Effector CD4-positive, alpha-beta T cell (primary cell): ENCODE measurements at regions not wholly inside any gene's neighbourhood (a gene's known extent, or its start where the extent isn't known, plus 50 kb on each side); places are given as distances from the start of the nearest gene placed in this dataset.

ENCODE experiments used
- DNase-seq: peaks from one replicate; pipeline ENCODE4 v3.0.0-alpha.2; 2020

- DNase-seq: no peak
Observed at GRCh38 chr4:81921751-81922159, 450.0 kb upstream of the RASGEF1B start.

DNA sequence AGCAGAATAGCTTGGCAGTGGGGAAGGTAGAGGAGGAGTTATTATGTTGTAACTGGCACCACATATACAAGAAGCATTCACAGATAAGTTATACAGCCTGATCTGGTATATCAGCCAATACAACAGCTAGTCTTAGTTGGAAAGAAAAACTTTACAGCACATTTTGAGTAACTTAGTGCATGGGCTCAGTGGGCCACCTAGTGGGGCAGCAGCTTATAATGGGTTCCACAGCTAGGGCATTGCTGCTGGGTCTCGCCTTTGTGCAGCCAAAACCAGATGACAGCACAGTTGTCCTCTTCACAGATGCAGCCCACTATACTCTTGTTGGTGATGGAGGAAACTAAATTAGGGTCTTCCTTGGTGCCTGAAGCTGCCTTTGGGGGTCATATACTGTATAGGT is 448.1 kb upstream of the RASGEF1B start:
- DNase-seq: no peak

- no peak for DNase-seq
Observed at GRCh38 chr4:81919223-81919622, 447.5 kb upstream of the RASGEF1B start.

GRCh38 chr4:81915430-81915829 is 443.7 kb upstream of the RASGEF1B start:
- DNase-seq: no peak

DNA sequence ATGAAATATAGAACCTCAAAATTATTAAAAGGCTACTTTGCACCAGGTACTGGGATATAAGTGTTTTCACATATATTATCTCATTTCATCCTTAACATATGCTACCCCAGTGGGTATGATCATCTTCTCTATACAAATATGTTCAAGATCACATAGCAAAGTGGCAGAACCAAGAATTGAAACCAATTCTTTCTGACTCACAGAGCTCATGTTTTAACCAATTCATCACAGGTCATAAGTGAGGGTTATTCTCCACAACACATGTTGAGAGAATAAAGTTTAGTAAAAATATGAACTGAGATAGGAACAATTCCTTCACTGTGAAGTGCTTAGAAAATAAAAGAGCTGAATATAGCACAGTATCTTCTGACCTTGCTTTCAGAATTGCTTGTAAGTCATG is 442.9 kb upstream of the RASGEF1B start:
- DNase-seq: no peak

- DNase-seq: peak; percentile 33
Observed at GRCh38 chr4:81913427-81913879, 441.7 kb upstream of the RASGEF1B start.

- DNase-seq: no peak
Observed at GRCh38 chr4:81912376-81913030, 440.8 kb upstream of the RASGEF1B start.

DNA sequence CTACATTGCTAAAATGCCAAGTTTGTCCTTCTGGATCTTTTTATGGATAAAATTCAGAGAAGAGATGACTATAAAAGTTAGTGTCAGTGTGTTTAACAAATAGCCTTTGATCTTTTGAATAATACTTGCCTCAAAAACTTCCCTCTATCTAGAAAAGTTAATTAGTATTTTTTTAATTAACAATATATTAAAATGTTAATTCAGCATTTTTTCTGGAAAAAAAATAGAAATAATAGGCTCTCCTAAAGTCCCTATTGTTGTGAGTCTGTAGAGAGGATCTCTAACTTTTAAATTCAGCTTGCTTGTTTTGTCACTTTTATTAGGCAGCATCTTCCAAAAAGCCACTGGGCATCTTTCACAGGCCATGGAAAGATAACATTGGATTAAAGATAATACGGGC is 435.2 kb upstream of the RASGEF1B start:
- DNase-seq: no peak

DNA sequence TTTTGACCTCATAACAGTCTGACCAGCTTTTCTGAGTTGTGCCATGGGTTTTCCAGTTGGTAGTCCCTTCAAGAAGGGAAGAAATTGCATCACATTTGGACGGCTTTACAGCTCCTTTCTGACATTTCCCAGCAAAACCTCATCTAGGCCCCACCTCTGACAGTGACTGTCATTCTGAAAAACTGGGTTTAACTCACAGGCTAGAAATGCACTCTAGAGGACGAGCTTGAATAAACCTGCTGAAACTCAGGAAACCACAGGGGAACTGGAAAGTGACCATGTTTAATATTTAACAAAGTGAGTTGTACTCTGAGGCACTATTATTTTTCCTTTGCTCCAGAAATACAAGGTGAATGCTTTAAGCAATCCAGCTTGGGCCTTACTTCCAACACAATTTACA is 434.3 kb upstream of the RASGEF1B start:
- no peak for DNase-seq

DNA sequence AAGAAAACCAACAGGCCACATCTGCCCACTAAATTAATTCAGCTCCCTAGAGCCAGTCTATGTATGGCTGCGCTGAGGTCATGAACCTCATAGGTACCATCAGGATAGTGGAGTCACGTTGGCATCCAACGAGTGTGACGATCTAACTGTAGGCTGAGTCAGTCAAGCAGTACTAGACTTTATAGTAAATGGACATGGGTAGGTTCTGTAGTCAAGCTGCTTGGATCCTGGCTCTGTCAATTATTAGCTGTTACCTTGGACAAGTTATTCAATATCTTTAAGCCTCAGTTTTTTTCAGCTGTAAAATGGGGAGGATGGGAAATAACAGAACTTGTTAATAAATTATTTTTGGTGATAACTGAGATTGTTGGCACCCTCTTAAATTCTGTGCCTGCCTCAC is 432.4 kb upstream of the RASGEF1B start:
- no peak for DNase-seq

DNA sequence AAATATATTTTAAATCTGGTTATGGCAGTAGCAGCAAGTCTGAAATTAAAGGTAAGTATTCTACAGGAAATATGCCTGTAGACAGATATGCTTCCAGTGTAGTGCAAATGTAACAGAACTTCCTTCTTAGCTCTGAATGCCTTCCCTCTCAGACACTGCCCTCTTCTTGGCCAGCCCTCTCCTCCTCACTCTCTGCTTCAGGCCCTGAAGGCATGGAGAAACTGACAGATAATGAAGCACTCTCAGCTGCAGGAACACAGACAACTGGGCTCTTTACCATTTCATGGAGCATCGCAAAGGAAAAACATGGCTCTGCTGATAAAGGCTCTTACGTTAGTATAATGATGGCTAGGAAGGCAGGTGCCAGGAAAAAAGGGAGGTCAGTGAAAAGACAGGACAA is 431.5 kb upstream of the RASGEF1B start:
- DNase-seq: no peak

DNA sequence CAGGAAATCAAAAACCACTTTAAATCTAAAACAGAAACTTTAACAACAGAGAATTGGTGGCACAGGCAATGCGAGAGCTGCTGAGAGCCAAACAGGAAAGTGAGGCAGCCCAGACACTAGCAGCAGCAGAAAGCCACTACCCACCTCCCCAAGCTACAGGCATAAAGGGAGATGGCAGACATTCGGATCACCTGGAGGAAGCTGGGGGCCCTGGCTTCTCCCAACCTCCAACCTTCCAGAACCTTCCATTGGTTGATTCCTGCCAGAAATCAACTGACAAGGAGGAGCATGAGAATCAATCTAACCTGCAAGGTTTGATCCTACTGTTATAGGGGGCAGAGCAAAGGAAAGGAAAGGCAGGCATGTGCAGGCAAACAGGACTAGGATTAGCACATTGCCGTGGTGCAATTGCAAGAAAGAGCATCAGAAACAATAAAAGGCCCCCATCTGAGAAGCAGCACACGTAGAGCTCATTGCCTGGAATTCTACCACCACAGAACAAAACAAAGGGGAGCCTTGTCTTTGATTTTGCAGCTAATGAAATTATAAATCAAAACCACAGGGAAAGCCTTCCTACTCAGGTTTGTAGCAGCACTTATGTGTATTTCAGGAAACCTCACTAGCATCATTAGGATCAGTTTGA is 427.3 kb upstream of the RASGEF1B start:
- no peak for DNase-seq

DNA sequence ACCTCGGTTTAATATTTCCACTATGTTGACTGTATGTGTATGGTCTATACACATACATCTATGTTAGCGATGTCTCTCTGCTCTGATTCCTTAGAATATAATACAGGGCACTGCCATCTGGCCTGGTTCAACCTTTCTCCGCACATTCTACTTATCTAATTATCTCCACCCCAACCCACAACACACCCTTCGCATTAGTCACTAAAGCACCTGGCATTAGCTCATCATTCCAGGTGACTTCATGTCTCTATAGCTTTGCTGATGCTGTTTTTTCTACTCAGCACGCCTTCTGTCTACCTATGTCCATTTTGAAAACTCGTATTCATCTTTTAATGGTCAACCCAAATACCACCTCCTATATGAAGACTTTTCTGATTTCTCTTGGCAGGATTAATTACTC is 425.2 kb upstream of the RASGEF1B start:
- no peak for DNase-seq

- no peak for DNase-seq
Observed at GRCh38 chr4:81891005-81891996, 419.6 kb upstream of the RASGEF1B start.

DNA sequence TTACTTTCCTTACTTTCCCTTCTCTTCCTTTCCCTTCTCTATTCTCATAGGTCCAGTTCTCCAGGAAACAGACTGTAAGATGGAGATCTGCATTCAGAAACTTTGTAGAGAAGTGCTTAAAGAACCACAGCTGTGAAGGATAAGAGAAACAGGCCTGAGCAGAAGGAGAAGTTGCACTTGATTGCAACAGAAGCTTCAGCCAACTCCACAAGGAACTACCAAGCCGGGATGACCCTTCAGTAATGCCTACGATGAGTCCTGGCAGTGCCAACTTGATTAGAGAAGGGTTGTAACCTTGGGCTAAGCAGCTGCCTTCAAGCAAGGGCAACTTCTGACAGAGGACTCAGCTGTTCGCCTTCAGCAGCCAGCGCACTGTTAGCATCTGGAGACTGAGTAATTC is 413.3 kb upstream of the RASGEF1B start:
- no peak for DNase-seq

GRCh38 chr4:81883530-81884450 is 412.1 kb upstream of the RASGEF1B start:
- no peak for DNase-seq

DNA sequence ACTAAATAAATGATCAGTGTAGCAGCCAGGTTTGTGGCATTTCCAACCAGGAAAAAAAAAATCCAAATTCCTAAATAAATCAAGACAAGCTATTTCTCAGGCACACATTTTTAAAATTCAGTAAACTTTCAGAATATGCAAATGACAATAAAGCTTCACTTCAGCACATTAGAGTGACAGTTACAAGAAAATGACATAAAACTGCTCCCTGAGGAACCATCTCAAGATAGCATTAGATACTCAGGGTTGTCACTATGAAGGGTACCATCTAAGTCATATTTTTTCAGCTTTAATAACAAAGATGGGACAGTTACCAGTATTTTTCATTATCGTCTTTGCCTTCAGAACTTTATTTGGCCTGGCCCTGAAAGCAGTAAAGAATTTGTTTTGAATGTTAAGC is 411.3 kb upstream of the RASGEF1B start:
- DNase-seq: no peak

DNA sequence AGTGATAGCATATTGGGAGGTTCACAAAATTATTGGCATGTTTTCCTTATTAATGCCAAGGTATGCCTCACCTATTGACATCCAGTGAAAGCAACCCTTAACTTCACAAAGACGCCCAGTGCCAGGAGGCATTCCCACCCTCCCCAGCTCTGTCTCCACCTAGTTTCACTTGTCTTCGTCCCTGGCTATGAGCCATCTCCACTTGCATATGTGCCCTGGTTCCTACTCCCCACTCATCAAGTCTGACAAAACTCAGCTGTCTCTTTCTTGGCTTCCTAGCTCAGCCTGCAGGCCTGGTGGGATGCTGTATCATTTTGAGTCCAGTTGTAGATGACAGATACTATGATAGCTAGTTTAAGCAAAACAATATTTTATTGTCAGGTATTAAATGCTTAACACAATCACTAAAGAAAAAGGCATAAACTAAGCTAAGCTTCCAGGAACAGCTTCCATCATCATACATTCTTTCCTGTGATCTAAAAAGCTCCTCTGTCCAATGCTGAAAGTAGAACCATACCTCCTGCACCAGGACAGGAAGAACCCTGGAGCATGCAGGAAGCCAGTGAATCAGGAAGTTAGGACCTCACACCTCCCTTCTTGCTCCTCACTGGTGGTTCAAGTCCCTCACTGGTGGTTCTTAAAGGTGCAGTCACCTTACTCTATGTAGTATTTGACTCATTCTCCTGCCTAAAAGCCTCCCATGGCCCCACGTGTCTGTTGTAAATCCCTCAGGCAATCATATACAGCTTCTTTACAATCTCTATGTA is 410.3 kb upstream of the RASGEF1B start:
- DNase-seq: no peak

DNA sequence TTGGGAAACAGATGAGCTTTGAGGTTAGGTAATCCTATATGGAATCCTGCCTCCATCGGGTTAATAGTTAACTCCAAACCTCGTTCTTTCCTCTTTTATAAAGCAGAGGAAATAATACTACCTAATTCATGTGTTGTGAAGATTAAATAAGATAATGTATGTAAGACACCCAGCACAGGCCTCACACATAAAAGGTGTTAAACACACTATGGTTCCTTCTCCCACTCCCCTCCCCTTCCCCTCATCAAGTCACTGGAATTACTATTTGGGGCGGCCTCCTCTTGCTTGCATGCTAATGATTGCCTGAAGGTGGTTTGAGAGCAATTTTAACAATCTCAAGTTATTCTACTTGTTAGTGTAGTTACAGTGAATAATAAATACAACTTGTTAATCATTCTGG is 404.4 kb upstream of the RASGEF1B start:
- DNase-seq: no peak

GRCh38 chr4:81874661-81875515 is 403.2 kb upstream of the RASGEF1B start:
- DNase-seq: no peak

DNA sequence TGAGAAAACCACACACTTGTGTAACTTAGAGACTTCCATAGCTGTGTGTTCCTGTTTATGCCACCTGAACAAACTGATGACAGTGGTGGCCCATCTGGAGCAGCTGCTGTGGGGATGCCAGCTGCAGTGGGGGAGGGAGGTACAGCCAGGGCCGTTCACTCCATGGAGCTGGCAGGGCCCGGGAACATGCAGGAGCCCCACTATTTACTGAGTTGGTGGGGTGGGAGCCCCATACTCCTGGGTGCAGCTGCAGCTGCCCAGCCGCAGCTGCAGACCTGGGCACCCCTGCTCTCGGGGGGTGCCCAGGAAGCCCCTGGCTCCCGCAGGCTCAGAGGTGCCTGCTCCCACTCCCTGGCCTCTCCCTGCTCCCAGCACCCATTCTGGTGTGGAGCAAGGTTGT is 398.6 kb upstream of the RASGEF1B start:
- no peak for DNase-seq
